ENCODE measurements at regions not wholly inside any gene's neighbourhood (a gene's known extent, or its start where the extent isn't known, plus 50 kb on each side); places are given as distances from the start of the nearest gene placed in this dataset.
"Not testable (repeated sequence)": the region's sequence is repeated elsewhere in the genome, so short reads cannot be mapped to it uniquely, and the experiment has no call there.

- peak in 1 of 2 donors; percentile 29 for TF ChIP-seq CTCF (IDR thresholded peaks at IDR 0.05; ENCODE audit: extremely low read depth in 1 of 2, insufficient read depth in 1 of 2, low read depth in 1 of 2, low read length in 2 of 2)
- not testable (repeated sequence) for TF ChIP-seq JUN (IDR thresholded peaks at IDR 0.05; ENCODE audit: borderline replicate concordance, insufficient read depth, insufficient read length, low read depth); POLR2A (IDR thresholded peaks at IDR 0.05; ENCODE audit: low read depth, low read length); POLR2AphosphoS5 (IDR thresholded peaks at IDR 0.05; ENCODE audit: insufficient read depth, low read depth, low read length); FOS (IDR thresholded peaks at IDR 0.05; ENCODE audit: borderline replicate concordance, insufficient read depth, low read length); MAX (IDR thresholded peaks at IDR 0.05; ENCODE audit: insufficient read depth, insufficient read length); EZH2 (IDR thresholded peaks at IDR 0.05; ENCODE audit: borderline replicate concordance, low read depth, low read length, severe bottlenecking); MYC (IDR thresholded peaks at IDR 0.05; ENCODE audit: low read depth, low read length)
These were observed 172.5 kb upstream of the NOTCH2NLA start for GRCh38 chr1:146401281-146401825.
